Left kidney (tissue), 1 donor: ENCODE measurements at regions not wholly inside any gene's neighbourhood (a gene's known extent, or its start where the extent isn't known, plus 50 kb on each side); places are given as distances from the start of the nearest gene placed in this dataset.
A peak's percentile ranks its signal among the peaks of the same experiment; 100 is the strongest.

ENCODE experiments used
- DNase-seq: peaks from one replicate; pipeline ENCODE4 v3.0.0-alpha.2; 2013

GRCh38 chr6:130314271-130314670 is 51.5 kb upstream of the TMEM200A start:
- no peak for DNase-seq

DNA sequence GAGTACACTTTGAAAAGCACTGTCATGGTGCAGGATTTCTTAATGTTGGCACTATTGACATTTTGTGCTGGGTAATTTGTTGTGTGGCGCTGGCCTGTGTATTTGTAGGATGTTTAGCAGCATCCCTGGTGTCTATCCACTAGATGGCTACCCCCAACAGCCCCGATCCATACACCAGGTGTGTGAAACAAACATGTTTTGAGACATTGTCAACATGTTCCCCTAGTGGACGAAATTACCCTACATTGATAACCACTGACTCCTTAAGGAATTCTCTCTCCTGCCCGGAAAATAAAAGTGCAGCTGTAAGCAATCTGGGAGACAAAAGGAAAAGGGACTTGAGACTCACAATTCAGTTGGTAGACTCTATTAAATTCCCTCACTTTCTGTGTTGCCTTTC is 52.6 kb upstream of the TMEM200A start:
- DNase-seq = no peak

DNA sequence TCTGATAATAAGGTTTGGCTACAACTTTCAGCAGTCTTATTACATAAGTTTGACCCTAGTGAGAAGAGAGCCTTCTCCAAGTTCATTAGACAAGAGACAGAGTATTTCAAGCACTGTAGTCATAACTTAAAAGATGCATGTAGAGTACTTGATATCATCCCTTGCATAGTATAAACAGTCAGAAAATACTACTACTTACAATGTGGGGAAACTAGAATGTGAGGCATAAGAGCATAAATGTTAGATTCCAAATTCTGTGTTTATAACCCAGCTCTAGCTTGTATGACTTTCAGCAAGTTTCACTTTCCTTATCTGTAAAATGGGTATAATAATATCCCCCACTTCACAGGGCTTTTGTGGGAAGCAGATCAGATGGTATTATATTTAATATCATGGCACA is 56.8 kb upstream of the TMEM200A start:
- no peak for DNase-seq

DNA sequence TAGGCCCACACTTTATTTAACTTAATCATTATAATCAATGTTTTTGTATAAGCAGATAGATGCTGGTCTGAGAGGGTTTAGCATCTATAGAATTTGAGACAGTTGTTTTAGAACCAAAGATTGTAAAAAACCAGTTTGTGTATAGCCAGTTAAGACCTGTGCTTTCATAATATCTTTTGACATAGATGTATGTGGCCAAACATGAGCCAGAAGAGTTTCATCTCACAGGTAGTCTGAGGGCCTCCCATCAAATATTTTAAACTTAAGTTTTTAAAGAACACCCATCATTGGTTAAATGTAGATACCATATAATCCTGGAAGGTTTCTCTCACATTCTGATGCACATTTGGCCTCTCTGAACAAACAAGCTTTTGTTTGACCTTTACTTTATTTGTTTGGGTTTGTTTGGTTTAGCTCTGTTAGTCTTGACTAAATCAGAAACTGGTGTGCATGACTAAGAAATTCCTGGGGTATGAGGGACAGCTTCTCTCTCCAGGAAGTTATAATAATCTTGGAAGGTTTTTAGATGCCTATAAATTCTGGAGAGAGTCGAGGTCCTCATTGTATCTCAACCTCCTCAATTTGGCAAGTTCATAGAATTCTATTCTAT is 58.0 kb upstream of the TMEM200A start:
- no peak for DNase-seq

GRCh38 chr6:130306377-130306776 is 59.4 kb upstream of the TMEM200A start:
- DNase-seq = no peak

DNA sequence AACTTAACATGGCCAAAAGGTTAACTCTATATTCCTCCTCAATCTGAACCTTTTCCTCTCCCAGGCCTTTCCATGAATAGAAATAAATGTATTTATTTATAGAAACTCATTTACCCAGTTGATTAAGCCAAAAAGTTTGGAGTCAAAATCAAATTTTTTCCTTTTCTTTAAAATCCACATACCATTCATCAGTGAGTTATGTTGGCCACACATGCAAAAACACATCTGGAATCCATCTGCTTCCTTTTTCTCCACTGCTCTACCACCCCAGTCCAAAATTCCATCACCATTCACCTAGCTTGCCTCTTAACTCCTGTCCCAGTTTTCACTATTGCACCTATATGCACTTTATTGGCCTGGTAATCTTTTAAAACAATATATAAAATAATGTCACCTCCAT is 62.4 kb upstream of the TMEM200A start:
- no peak for DNase-seq

DNA sequence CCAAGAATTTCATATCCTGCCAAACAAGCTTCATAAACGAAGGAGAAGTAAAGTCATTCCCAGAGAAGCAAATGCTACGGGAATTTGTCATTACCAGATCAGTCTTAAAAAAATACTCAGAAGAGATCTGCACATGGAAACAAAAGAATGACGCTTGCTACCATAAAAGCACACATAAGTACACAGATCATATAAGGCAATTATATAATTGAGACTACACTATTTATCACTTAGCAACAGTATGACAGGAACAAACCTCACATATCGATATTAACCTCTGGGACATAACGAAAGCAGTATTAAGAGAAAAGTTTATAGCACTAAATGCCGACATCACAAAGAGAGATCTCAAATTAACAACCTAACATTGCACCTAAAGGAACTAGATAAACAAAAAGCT is 67.6 kb upstream of the TMEM200A start:
- no peak for DNase-seq

DNA sequence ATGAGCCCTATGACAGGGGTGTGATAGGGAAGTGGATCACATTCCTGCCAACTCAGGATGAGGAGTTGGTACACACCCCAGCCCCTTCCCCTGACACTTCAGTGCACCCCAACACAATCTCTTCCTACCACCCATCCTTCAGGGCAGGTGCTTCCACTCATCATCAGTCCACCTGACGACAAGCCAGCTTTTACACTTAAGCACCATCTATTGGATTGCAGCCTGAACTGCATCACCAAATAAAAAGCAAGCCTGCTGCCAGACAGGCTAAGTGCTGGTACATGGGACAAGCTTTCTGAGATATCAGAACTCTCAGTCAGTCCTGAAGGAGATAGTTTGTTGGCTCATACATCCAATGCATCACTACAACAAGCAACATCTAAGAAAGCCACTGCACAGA is 69.0 kb upstream of the TMEM200A start:
- DNase-seq = no peak

GRCh38 chr6:130293800-130294199 is 71.0 kb upstream of the SAMD3 start:
- peak; percentile 14 for DNase-seq

DNA sequence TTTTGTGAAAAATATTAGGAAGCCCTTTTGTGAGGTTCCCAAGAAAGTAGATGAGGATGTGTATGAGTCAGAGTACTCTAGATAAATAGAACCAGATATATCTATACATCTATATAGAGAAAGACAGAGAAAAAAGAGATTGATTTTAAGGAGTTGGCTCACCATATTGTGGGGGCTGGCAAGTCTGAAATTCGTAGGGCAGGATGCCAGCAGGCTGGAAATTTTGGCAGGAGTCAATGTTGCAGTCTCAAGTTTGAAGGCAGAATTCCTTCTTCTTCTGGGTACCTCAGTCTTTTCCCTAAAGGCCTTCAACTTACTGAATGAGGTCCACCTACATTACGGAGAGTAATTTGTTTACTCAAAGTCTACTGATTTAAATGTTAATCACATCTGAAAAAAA is 65.3 kb upstream of the SAMD3 start:
- DNase-seq = no peak

GRCh38 chr6:130282234-130282995 is 59.7 kb upstream of the SAMD3 start:
- DNase-seq = no peak

DNA sequence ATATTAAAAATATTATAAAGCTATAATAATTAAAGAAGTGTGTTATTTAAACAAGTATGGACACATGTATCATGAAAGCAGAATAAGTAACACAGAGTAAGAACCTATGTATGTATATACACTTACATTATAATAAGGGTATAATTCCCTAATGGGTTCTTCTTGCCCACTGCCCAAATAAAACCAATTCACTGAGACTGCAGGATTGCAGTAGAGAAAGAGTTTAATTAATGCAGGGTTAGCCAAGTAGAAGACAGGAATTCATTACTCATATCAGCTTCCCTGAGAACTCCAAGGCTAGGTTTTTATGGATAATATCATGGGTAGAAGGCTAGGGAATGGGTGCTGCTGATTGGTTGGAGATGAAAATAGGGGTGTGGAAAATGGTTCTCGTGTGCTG is 53.8 kb upstream of the SAMD3 start:
- no peak for DNase-seq

GRCh38 chr6:130274007-130274406 is 51.3 kb upstream of the SAMD3 start:
- no peak for DNase-seq
